NCI-H2029 treated with DMSO at 0.1 percent for 48 hours (cell line): ENCODE measurements at regions not wholly inside any gene's neighbourhood (a gene's known extent, or its start where the extent isn't known, plus 50 kb on each side); places are given as distances from the start of the nearest gene placed in this dataset.

Experiments used
- DNase-seq: peaks from one replicate; lab custom pipeline; 2025; lab: John Stamatoyannopoulos, UW

GRCh38 chr3:63228087-63228486 is 50.0 kb upstream of the SYNPR start:
- DNase-seq = no peak
